T1000 (cell line): ENCODE measurements at regions not wholly inside any gene's neighbourhood (a gene's known extent, or its start where the extent isn't known, plus 50 kb on each side); places are given as distances from the start of the nearest gene placed in this dataset.
"Not testable (repeated sequence)": the region's sequence is repeated elsewhere in the genome, so short reads cannot be mapped to it uniquely, and the experiment has no call there.

Source experiments
- DNase-seq: peaks from one replicate; lab custom pipeline; 2025; ENCODE audit warnings: mixed read lengths; lab: John Stamatoyannopoulos, UW

- no peak for DNase-seq
These were observed 92.0 kb upstream of the KIF26B start for GRCh38 chr1:245062741-245063305.

GRCh38 chr1:245061808-245062207 lies 93.0 kb upstream of the KIF26B start:
- not testable (repeated sequence) for DNase-seq

GRCh38 chr1:245060684-245061374 lies 94.0 kb upstream of the KIF26B start:
- DNase-seq: no peak

- no peak for DNase-seq
These were observed 94.9 kb upstream of the KIF26B start for GRCh38 chr1:245059806-245060424.

GRCh38 chr1:245058882-245059281 lies 95.9 kb upstream of the KIF26B start:
- DNase-seq: no peak

- DNase-seq: no peak
These were observed 96.3 kb upstream of the KIF26B start for GRCh38 chr1:245058436-245058835.

- DNase-seq: no peak
These were observed 97.9 kb upstream of the KIF26B start for GRCh38 chr1:245056913-245057312.

GRCh38 chr1:245056296-245056695 lies 98.5 kb upstream of the KIF26B start:
- DNase-seq: not testable (repeated sequence)

- no peak for DNase-seq
These were observed 99.0 kb upstream of the KIF26B start for GRCh38 chr1:245055752-245056151.

GRCh38 chr1:245054507-245055270 lies 100.1 kb upstream of the KIF26B start:
- no peak for DNase-seq

- no peak for DNase-seq
These were observed 100.7 kb upstream of the KIF26B start for GRCh38 chr1:245054105-245054504.

- DNase-seq: no peak
These were observed 102.5 kb upstream of the KIF26B start for GRCh38 chr1:245052258-245052657.

- no peak for DNase-seq
These were observed 103.2 kb upstream of the KIF26B start for GRCh38 chr1:245051349-245052221.

GRCh38 chr1:245046769-245047168 lies 108.0 kb upstream of the KIF26B start:
- no peak for DNase-seq

GRCh38 chr1:245046315-245046714 lies 108.5 kb upstream of the KIF26B start:
- no peak for DNase-seq

- DNase-seq: no peak
These were observed 109.5 kb upstream of the KIF26B start for GRCh38 chr1:245045087-245045881.

- DNase-seq: no peak
These were observed 111.2 kb upstream of the KIF26B start for GRCh38 chr1:245043611-245043940.

GRCh38 chr1:245041058-245041698 lies 113.6 kb upstream of the KIF26B start:
- DNase-seq: no peak

GRCh38 chr1:245039196-245039595 lies 115.6 kb upstream of the KIF26B start:
- no peak for DNase-seq

- no peak for DNase-seq
These were observed 118.7 kb upstream of the KIF26B start for GRCh38 chr1:245036102-245036501.

- DNase-seq: no peak
These were observed 123.7 kb upstream of the KIF26B start for GRCh38 chr1:245031041-245031440.
